ENCODE measurements at regions not wholly inside any gene's neighbourhood (a gene's known extent, or its start where the extent isn't known, plus 50 kb on each side); places are given as distances from the start of the nearest gene placed in this dataset.
"Not testable (repeated sequence)": the region's sequence is repeated elsewhere in the genome, so short reads cannot be mapped to it uniquely, and the experiment has no call there.

DNA sequence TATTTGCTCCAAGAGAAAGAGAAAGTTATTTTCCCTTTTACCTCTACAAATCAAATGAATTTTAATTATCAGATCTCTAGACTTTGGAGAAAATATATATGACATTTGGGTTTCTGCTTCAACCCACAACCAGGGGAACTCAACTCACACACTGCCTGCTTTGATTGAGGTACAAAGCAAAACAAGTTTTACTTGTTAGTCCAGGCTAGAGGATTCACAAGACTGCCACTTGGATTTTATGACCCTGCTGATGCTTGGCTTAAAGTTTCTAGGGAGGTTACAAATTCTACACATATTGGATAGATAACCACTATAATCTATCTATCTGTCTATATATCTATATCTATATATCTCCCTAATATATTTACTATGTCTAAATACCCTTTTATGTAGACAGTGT lies 467.3 kb upstream of the RGS18 start:
- no peak for DNase-seq

DNA sequence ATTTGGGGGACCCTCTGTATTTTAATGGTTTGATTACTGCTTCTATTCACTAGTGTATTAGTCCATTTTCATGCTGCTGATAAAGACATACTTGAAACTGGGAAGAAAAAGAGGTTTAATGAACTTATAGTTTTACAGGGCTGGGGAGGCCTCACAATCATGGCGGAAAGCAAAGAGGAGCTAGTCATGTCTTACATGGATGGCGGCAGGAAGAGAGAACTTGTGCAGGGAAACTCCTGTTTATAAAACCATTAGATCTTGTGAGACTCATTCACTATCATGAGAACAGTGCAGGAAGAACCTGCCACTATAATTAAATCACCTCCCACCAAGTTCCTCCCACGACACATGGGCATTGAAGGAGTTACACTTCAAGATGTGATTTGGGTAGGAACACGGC lies 464.5 kb upstream of the RGS18 start:
- no peak for DNase-seq

DNA sequence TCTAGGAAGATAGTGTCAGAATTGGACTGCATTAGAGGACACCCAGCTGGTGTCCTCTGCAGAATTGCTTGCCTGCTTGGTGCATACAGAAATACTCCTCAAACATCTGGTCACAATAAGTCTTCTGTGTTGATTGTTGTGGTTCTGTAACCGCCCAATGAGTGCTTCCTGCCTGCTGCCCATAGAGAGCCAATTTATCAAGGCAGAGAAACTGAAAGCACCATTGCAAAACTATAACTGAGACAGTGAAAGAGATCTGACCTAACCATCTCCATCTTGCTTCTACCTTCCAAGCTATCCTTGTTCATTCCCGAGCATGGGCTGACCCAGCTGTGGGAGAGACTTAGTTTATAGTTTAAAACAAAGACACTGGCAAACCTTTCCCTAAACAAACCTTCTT lies 462.4 kb upstream of the RGS18 start:
- DNase-seq = no peak

DNA sequence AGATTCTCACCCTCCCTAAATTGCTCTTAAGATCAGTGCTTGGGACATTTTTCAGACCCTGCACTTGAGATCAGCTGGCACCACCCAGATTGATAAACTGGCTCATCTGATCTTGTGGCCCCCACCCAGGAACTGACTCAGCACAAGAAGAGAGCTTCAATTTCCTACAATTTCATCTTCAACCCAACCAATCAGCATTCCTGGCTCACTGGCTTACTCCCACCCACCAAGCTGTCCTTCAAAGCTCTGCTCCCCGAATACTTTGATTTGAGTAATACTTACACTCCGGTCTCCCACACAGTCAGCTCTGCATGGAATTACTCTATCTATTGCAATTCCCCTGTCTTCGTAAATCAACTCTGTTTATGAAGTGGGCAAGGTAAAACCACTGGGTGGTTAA lies 461.9 kb upstream of the RGS18 start:
- DNase-seq = no peak

DNA sequence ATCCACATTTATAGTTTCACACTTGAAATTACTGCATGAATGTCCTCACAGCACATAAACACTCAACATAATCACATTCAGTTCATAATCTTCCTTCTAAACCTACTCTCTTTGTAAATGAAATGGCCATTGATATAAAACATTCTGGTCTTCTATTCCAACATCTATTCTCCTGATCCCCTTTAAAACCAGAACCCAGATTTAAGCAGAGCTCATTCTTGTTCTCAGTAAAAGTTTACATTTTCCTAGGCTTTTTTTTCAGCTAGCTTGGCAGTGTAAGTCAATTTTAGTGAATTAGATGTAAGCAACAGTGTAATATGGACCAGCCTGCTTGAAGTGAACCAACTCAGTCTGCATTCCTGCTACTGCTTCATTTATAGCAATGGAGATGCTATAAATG lies 460.7 kb upstream of the RGS18 start:
- no peak for DNase-seq

DNA sequence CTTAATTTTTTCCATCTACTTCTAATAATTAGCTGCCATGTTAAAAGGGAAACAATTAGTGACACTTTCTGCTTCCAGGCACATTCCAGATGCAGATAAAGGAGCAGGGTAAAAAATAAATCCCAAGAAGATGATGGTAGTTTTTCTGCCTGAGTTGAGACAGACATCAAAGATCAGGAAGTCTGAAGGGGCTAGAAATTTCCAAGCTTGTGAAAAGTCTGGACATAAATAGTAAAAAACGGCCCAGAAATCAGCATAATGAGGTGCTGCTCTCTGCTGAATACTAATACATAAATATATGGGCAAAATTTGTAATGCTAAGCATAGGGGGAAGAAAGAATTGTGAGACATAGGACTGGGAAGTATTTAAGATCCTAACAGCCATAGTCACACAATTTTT lies 460.0 kb upstream of the RGS18 start:
- DNase-seq = no peak

DNA sequence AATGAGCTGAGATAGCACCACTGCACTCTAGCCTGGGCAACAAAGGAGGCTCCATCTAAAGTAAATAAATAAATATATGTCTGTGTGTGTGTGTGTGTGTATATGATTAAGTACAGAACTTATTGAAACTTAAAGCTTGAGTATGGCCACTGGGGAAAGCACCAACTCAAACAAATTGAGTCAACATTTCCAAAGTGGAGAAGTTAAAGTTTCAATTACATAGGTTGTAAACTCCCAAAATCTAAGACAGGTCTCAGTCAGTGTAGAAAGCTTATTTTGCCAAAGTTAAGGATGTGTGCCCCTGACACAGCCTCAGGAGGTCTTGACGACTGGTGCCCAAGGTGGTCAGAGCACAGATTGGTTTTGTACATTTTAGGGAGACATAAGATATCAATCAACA lies 458.9 kb upstream of the RGS18 start:
- no peak for DNase-seq

DNA sequence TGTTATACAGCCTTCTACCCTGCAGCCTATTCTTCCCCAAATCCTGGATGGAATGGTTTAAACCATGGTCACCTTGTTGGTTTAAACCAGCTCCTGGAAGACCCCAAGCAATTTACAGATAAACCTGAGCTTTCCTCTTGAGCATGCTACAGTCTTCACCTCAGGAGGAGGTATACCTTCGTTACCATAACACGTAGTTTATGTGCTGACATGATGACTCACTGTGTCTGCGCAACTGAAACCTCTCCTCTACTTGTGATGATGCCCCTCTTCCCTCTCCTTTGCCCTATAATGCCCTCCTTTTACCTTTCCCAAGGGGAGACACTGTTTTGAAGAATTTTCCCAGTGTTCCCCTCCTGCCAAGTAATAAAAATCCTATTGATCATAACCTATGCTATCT lies 457.3 kb upstream of the RGS18 start:
- DNase-seq = no peak

DNA sequence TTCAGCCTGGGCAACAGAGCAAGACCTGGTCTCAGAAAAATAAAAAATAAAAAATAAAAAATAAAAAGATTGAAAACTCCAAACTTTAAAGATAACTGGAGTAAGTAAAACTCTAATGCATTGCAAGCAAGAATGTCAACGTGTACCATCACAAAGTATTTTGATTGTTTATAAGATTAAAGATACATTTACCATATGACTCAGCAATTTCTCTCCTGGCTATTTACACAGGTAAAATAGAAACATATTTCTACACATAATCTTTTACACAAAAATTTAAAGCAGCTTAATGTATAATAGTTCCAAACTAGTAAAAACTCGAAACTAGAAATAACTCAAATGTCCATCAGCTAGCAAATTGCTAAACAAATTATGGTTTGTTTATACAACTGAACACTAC lies 456.1 kb upstream of the RGS18 start:
- DNase-seq = no peak

DNA sequence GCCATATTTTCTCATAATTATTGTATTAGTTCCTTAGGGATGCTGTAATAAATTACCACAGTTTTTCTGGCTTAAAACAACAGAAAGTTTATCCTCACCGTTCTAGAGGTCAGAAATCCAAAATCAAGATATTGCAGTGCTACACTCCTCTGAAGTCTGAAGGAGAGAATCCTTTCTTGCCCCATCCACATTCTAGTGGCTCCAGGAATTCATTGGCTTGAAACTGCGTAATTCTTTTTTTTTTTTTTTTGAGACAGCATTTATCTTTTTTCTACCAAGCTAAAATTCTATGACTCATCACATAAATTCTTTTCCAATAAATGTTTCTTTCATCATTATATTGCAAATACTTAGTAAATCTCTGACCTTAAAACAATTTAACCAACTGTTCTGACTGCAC lies 451.0 kb upstream of the RGS18 start:
- DNase-seq = no peak

DNA sequence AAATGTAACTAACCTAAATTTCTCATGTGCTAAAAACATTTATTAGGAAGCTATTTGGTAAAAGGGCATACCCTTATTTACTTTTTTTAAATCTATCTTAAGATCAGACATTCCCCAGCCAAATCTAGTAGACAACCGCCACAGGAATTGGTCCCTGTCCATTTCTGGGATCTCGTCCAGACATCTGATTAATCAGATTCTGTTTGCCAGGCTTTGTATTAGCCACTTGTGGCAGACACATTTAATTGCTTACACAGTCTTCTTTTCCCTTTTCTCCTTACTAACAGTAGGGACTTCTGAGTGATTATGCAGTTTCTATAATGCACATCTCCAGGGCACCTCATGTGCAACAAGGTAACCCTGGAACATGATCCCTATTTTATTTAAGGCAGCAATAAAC lies 449.0 kb upstream of the RGS18 start:
- DNase-seq = no peak

DNA sequence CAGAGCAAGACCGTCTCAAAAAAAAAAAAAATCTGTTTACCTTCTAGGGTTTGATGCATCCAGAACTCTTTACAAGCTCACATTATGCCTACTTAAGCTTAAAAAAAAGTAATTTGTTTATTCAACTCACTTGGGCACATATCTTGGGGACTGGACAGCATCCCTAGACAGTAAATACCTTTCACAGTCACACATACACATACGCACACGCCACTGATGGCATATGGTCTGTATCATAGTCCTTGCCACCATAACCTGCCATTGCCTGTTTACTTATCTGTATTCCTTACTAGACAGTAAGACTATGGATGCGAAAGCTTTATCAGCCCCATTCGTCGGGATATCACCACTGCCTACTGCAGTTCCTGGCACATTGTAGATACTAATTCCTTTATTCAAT lies 446.3 kb upstream of the RGS18 start:
- DNase-seq = no peak

DNA sequence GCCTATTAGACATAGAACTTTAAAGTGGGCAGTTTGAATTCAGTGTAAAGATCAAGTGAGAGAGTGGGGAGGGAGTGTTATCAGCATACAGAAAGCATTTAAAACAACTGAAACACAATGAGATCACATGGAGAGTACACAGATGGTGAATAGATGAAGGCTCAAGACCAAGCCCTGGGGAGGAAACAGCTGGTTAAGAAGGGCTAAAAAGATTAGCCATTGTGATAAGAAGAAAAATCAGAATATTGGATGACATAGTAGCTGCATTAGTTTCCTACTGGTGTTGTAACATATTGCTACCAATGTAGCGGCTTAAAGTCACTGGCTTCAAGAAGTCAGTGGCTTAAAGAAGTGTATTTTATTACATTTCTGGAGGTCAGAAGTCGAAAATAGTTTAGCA lies 443.4 kb upstream of the RGS18 start:
- peak; percentile 34 for DNase-seq

DNA sequence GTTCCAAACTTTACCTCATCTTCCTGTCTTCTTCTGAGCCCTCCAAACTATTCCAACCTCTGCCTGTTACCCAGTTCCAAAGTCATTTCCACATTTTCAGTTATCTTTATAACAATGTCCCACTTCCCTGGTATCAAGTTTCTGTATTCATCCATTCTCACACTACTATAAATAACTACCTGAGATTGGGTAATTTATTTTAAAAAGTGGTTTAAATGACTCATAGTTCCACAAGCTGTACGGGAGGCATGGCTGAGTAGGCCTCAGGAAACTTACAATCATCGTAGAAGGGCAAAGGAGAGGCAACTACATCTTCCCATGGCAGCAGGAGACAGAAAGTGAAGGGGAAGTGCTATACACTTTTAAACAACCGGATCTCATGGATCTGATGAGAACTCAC lies 428.5 kb upstream of the RGS18 start:
- DNase-seq = no peak

DNA sequence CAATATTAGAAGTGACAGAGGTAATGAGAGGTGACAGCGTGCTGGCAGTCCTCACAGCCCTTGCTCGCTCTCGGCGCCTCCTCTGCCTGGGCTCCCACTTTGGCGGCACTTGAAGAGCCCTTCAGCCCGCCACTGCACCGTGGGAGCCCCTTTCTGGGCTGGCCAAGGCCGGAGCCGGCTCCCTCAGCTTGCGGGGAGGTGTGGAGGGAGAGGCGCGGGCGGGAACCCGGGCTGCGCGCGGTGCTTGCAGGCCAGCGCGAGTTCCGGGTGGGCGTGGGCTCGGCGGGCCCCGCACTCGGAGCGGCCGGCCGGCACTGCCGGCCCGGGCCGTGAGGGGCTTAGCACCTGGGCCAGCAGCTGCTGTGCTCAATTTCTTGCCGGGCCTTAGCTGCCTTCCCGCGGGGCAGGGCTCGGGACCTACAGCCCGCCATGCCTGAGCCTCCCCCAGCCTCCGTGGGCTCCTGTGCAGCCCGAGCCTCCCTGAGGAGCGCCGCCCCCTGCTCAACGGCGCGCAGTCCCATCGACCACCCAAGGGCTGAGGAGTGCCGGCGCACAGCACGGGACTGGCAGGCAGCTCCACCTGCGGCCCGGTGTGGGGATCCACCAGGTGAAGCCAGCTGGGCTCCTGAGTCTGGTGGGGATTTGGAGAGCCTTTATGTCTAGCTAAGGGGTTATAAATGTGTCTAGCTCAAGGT lies 426.5 kb upstream of the RGS18 start:
- not testable (repeated sequence) for DNase-seq

DNA sequence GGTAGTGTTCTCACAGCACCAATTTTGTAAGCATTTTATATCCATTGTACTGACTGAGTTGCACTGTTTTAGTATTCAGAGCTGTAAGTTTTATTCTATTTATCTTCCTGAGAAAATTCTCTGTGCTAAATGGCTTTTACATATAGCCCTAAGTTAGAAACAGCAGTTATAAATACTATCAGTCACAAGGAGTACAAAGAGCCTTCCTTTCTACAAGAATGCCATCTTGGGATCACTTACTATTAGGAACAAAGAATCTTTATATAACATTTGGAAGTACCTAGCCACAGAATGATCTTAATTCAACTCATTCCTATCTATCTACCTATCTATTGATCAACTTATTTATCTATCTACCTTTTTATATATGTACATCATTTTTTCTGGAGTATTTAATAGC lies 423.9 kb upstream of the RGS18 start:
- no peak for DNase-seq

DNA sequence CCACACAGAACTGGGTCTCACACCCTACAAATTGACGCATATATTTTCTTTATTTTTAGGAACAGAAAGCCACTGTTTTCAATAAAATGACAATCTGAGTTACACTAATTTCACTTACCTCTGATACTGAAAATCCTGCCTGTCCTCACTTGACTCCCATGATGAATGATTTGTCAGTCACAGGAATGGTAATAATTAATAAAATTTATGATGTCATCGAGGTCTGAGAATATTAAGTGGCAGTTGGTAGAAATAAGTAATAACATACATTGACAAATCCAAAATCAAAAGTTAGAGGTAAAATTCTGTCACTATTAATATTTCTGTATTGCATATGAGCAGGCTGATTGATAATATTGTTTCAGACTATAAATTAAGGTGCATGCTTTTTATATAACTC lies 418.7 kb upstream of the RGS18 start:
- no peak for DNase-seq

DNA sequence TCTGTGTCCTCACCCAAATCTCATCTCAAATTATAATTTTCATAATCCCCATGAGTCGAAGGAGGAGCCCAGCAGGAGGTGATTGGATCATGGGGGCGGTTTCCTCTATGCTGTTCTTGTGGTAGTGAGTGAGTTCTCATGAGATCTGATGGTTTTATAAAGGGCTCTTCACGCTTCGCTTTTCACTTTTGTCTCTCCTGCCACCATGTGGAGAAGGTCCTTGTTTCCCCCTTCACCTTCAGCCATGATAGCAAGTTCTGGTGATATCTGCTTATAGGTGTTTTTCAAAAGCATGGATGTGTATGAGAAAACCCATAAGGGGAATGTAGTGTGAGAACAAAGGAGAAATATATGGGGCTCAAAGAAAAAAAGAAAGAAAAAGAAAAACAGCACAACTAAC lies 405.9 kb upstream of the RGS18 start:
- DNase-seq = no peak

DNA sequence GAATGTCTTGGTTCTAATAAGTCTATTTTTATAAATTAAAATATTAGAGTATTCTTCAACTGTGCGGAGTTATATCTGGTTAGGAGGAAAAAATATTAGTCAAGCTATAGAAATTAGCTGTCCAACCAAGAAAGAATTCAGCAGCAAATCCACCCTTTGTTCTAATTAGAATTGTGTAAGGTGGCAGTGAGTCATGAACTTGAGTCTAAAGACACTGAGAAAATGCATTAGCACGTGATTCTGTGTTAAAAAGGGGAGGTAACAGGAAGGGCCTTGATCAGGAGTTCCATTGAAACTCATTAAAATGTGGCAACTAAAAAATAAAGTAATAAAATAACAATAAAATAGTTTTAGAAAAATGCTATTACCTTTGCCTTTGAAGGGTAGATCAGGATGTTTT lies 398.2 kb upstream of the RGS18 start:
- DNase-seq = no peak

DNA sequence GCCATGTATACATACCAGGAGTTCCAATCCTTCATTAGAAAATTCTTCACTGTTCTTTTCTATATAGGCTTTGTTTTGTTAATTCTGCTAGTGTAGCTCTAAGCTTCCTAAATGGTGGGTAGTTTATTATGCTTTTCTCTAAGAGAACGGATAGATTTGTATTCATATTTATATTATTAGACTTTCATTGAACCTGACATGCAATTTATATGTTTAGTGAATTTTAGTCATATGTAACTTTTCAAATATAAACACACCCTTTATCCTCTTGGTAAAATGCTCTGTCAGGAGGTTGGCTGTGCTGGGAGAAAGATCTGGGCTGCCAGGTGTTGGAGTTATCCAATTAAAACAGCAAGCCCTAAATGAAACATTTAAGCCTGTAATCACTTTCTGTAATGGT lies 369.7 kb upstream of the RGS18 start:
- no peak for DNase-seq

DNA sequence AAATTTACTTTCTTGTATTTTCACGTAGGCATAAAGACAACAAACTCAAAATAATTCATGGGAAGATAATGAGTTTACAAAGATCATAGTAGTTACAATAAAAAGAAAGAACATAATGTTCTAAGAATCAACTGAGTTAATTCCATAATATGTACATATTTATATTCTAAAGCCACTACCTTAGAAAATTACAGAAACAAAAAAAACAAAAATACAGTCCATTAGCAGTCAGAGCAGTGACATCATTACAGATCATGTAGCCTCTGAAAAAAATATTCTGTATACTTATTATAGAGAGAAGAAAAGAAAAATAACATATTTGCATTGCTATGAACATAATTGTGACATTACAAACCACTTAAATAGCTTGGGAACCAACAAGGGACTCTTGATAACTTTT lies 360.1 kb upstream of the RGS18 start:
- no peak for DNase-seq

DNA sequence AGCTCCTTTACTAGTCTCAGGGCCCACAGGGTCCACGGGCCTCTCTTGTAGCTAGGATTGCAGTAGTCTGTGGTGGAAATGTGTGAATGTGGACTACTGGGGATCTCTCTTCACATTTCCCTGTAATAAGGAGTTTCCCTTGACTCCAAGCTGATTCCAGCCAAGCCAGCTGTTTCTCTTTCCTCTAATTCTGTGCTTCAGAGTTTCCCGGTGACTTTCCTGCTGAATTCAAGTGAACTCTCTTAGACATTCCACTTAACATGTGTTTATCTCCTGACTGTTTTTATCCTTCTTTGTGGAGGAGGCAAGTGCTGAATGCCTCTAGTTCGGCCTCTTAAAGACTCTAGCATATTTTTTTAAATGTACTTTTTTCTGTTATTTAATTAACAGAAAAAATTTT lies 354.0 kb upstream of the RGS18 start:
- DNase-seq = no peak

DNA sequence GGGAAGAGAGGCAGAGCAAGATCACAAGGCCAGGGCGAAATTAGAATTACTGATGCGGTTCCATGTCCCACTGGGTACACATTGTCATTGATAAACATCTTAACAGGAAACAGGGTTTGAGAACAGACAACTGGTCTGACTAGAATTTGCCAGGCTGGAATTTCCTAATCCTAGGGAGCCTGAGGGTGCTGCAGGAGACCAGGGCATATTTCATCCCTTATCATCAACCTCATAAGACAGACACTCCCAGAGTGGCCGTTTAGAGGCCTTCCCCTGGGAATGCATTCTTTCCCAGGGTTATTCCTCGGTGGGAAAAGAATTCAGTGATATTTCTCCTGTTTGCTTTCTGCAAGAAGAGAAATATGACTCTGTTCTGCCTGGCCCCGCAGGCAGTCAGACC lies 344.7 kb upstream of the RGS18 start:
- not testable (repeated sequence) for DNase-seq

DNA sequence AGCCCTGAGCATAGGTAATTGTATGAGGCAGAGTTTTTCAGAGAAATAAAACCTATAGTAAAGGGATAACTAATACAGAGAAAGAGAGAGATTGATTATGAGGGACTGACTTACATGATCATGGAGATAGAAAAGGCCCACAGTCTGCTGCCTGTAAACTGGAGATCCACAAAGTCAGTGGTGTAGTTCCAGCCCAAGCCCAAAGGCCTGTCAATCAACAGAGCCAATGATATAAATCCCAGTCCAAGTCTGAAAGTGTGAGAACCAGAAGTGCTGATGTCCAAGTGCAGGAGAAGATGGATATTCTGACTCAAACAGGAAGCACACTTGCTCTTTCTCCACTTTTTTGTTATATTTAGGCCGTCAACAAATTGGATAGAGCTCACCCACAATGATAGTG lies 340.1 kb upstream of the RGS18 start:
- no peak for DNase-seq

DNA sequence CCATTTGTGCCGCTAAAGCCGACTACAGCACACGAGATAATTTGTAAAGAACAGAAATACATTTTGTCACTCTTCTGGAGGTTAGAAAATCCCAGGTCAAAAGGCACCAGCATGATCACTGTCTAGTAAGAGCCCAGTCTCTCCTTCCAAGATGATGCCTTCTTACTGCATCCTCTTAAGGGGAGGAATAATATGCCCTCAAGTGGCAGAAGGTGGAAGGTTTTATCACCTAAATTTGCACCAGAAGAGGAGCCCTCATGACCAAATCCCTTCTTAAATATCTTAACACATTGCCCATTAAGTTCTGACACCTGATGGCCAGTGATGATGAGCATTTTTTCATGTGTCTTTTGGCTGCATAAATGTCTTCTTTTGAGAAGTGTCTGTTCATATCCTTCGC lies 326.7 kb upstream of the RGS18 start:
- no peak for DNase-seq

DNA sequence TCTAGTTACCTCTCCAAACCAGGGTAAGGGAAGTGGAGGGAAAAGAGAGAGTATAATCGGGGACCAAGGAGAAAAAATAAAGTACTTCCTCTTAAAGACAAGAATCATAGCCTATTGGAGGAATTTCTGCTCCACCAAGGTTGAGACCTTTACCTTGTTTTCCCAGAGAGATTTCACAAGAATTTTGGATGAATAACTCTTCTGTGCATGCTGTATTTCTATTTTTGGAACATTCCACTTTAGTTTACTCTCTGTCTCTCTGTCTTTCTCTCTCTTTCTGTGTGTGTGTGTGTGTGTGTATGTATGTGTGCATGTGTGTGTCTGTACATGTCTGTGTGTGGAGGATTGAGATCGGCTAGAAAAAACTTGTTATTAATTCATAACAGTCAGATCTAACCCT lies 318.4 kb upstream of the RGS18 start:
- no peak for DNase-seq
